ENCODE measurements at regions not wholly inside any gene's neighbourhood (a gene's known extent, or its start where the extent isn't known, plus 50 kb on each side); places are given as distances from the start of the nearest gene placed in this dataset.

GRCh38 chr16:73202161-73202729 is 154.3 kb upstream of the ZFHX3 start (continued):
- TF ChIP-seq CREB1 (IDR thresholded peaks at IDR 0.05) (no peak), CREB1 (CRISPR knock-in tag; IDR thresholded peaks at IDR 0.05) (no peak), JUNB (CRISPR knock-in tag; IDR thresholded peaks at IDR 0.05; ENCODE audit: borderline replicate concordance) (no peak), TRAFD1 (CRISPR knock-in tag; IDR thresholded peaks at IDR 0.05; ENCODE audit: borderline replicate concordance) (no peak), ZNF281 (CRISPR knock-in tag; IDR thresholded peaks at IDR 0.05; ENCODE audit: borderline replicate concordance) (no peak), JUND (CRISPR knock-in tag; IDR thresholded peaks at IDR 0.05) (no peak), TAF1 (CRISPR knock-in tag; IDR thresholded peaks at IDR 0.05) (no peak), ZNF292 (CRISPR knock-in tag; IDR thresholded peaks at IDR 0.05; ENCODE audit: borderline replicate concordance, low read depth) (no peak), RAD21 (CRISPR knock-in tag; IDR thresholded peaks at IDR 0.05) (no peak), NONO (IDR thresholded peaks at IDR 0.05) (no peak), NONO (CRISPR knock-in tag; conservative IDR thresholded peaks at IDR 0.05) (no peak), ZNF574 (CRISPR knock-in tag; IDR thresholded peaks at IDR 0.05) (peak; percentile 54), HOXA3 (CRISPR knock-in tag; IDR thresholded peaks at IDR 0.05) (no peak)
- TF ChIP-seq, protein P1, sequence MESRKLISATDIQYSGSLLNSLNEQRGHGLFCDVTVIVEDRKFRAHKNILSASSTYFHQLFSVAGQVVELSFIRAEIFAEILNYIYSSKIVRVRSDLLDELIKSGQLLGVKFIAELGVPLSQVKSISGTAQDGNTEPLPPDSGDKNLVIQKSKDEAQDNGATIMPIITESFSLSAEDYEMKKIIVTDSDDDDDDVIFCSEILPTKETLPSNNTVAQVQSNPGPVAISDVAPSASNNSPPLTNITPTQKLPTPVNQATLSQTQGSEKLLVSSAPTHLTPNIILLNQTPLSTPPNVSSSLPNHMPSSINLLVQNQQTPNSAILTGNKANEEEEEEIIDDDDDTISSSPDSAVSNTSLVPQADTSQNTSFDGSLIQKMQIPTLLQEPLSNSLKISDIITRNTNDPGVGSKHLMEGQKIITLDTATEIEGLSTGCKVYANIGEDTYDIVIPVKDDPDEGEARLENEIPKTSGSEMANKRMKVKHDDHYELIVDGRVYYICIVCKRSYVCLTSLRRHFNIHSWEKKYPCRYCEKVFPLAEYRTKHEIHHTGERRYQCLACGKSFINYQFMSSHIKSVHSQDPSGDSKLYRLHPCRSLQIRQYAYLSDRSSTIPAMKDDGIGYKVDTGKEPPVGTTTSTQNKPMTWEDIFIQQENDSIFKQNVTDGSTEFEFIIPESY (CRISPR knock-in tag; IDR thresholded peaks at IDR 0.05) = no peak
- TF ChIP-seq, protein P2, sequence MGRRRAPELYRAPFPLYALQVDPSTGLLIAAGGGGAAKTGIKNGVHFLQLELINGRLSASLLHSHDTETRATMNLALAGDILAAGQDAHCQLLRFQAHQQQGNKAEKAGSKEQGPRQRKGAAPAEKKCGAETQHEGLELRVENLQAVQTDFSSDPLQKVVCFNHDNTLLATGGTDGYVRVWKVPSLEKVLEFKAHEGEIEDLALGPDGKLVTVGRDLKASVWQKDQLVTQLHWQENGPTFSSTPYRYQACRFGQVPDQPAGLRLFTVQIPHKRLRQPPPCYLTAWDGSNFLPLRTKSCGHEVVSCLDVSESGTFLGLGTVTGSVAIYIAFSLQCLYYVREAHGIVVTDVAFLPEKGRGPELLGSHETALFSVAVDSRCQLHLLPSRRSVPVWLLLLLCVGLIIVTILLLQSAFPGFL (CRISPR knock-in tag; IDR thresholded peaks at IDR 0.05) = no peak

All from HepG2 (cell line).